Sigmoid colon (tissue), 4 donors: ENCODE measurements at regions not wholly inside any gene's neighbourhood (a gene's known extent, or its start where the extent isn't known, plus 50 kb on each side); places are given as distances from the start of the nearest gene placed in this dataset.

Experiments used
- EP300 ChIP-seq, 4 donors: sonication (generic); formaldehyde crosslinking; IDR thresholded peaks; one replicate each; pipeline ENCODE4 v1.6.1; 2017; ENCODE audit warnings: antibody characterized with exemption in 4 of 4
- POLR2A ChIP-seq, 2 donors: fragments of 450-650 bp; IDR thresholded peaks; one replicate each; pipeline ENCODE4 v1.6.1; 2016; ENCODE audit warnings: antibody characterized with exemption in 2 of 2, mild to moderate bottlenecking in 2 of 2, moderate library complexity in 2 of 2
- TF ChIP-seq, protein P1 (sequence below), 4 experiments: fragments of 450-650 bp in 3 of 4; fragments of 200-600 bp in 1 of 4; IDR thresholded peaks; one replicate each; pipeline ENCODE4 v1.5.1; 2016 to 2019; ENCODE audit warnings: antibody characterized with exemption in 4 of 4, mild to moderate bottlenecking in 3 of 4, moderate library complexity in 2 of 4

DNA sequence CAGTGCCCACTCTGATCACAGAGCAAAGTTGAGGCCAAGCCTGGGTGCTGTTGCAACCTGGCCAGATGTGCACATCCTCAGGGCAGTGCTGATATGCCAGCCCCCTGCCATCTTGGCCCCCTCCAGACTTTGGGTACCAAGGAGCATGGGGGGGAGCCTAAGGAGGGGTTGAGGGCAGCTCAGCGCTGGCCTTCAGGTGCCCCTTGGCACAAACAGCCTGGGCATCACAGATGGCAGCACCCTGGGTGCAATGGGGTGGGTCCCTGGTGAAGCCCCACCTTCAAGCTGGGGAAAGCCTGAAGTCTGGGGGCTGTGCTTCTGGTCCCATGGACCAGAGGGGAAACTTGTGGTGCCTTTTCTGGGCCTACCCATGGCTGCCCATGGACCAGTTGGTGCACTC lies 163.0 kb downstream of the FAM47A start:
- no peak for TF ChIP-seq POLR2A (IDR thresholded peaks at IDR 0.05)
- TF ChIP-seq EP300 (IDR thresholded peaks at IDR 0.05): no peak
- TF ChIP-seq, protein P1, sequence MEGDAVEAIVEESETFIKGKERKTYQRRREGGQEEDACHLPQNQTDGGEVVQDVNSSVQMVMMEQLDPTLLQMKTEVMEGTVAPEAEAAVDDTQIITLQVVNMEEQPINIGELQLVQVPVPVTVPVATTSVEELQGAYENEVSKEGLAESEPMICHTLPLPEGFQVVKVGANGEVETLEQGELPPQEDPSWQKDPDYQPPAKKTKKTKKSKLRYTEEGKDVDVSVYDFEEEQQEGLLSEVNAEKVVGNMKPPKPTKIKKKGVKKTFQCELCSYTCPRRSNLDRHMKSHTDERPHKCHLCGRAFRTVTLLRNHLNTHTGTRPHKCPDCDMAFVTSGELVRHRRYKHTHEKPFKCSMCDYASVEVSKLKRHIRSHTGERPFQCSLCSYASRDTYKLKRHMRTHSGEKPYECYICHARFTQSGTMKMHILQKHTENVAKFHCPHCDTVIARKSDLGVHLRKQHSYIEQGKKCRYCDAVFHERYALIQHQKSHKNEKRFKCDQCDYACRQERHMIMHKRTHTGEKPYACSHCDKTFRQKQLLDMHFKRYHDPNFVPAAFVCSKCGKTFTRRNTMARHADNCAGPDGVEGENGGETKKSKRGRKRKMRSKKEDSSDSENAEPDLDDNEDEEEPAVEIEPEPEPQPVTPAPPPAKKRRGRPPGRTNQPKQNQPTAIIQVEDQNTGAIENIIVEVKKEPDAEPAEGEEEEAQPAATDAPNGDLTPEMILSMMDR (IDR thresholded peaks at IDR 0.05): no peak
